ENCODE measurements at regions not wholly inside any gene's neighbourhood (a gene's known extent, or its start where the extent isn't known, plus 50 kb on each side); places are given as distances from the start of the nearest gene placed in this dataset.

GRCh38 chr6:134684423-134684795, 265.5 kb downstream of the ALDH8A1 start:
- CTCF ChIA-PET: no interaction called here
- no peak overlapping the region for H3K4me3 ChIP-seq (replicated peaks in 1 of 3; ENCODE audit: insufficient read depth in 1 of 3, low read depth in 1 of 3, low read length in 3 of 3)
- no peaks in the 10 kb centered on the region for H3K36me3 ChIP-seq (ENCODE audit: control insufficient read depth in 2 of 2, extremely low read depth in 1 of 2, insufficient read depth in 2 of 2, low read length in 2 of 2)
- H3K4me2 ChIP-seq (ENCODE audit: insufficient read depth, low read length): no peak overlapping the region
- no peaks in the 10 kb centered on the region for H4K20me1 ChIP-seq (replicated peaks; ENCODE audit: control insufficient read depth, extremely low read depth, insufficient read depth, low read length)
- H3K9me1 ChIP-seq (replicated peaks; ENCODE audit: control insufficient read depth, extremely low read depth, insufficient read depth, low read length): no peaks in the 10 kb centered on the region
- intact Hi-C loops (cut with micrococcal nuclease): no loop called here
- no peak for DNase-seq (ENCODE audit: low read depth, low spot score)
- FAIRE-seq: no peak
- BruUV-seq (replicated peaks): no TSS peak
- H2AFZ ChIP-seq (ENCODE audit: low read depth, low read length): no peak overlapping the region
- H3K27ac ChIP-seq (ENCODE audit: insufficient read depth, low read depth, low read length): no peak overlapping the region
- POLR2A ChIA-PET: no interaction called here
- dilution Hi-C loops (cut with MboI; ENCODE audit: extremely low pct_ligation_motif_present, low sequenced_read_pairs): no loop called here
- no peak overlapping the region for H3K9ac ChIP-seq (replicated peaks; ENCODE audit: extremely low read depth, insufficient read depth, low read length)
- TF ChIP-seq EZH2 (IDR thresholded peaks at IDR 0.05; ENCODE audit: borderline replicate concordance, low read depth, low read length, severe bottlenecking) (no peak), MAX (IDR thresholded peaks at IDR 0.05; ENCODE audit: insufficient read depth, insufficient read length) (no peak), CTCF (IDR thresholded peaks at IDR 0.05; ENCODE audit: extremely low read depth in 1 of 2, insufficient read depth in 1 of 2, low read depth in 1 of 2, low read length in 2 of 2) (no peak), GATA2 (IDR thresholded peaks at IDR 0.05; ENCODE audit: insufficient read depth, insufficient read length, low read depth, low read length) (no peak), JUN (IDR thresholded peaks at IDR 0.05; ENCODE audit: borderline replicate concordance, insufficient read depth, insufficient read length, low read depth) (no peak), POLR2AphosphoS5 (IDR thresholded peaks at IDR 0.05; ENCODE audit: insufficient read depth, low read depth, low read length) (no peak), POLR2A (IDR thresholded peaks at IDR 0.05; ENCODE audit: low read depth, low read length) (no peak)
- no peaks in the 10 kb centered on the region for H3K4me1 ChIP-seq (ENCODE audit: control insufficient read depth, extremely low read depth, insufficient read depth, low read length)
- H3K27me3 ChIP-seq (ENCODE audit: control insufficient read depth in 2 of 2, insufficient read depth in 2 of 2, low read length in 2 of 2): no peaks in the 10 kb centered on the region
- H3K9me3 ChIP-seq (replicated peaks; ENCODE audit: control insufficient read depth, insufficient read depth, low read length): no peaks in the 10 kb centered on the region
- no peaks in the 10 kb centered on the region for H3K79me2 ChIP-seq (ENCODE audit: control insufficient read depth, insufficient read depth, low read length)

All from endothelial cell of umbilical vein (primary cell).